ENCODE measurements at regions not wholly inside any gene's neighbourhood (a gene's known extent, or its start where the extent isn't known, plus 50 kb on each side); places are given as distances from the start of the nearest gene placed in this dataset.

GRCh38 chr22:44409974-44410316 is 88.1 kb downstream of the RTL6 start:
- Histone ChIP-seq H3K4me3 (no peak overlapping the region), H3K27ac (no peak overlapping the region)
- no peak for DNase-seq (ENCODE audit: low spot score)
- TF ChIP-seq CTCF (IDR thresholded peaks at IDR 0.05), result no peak

GRCh38 chr22:44409211-44409973 is 88.6 kb downstream of the RTL6 start:
- Histone ChIP-seq H3K4me3 (no peak overlapping the region), H3K27ac (no peak overlapping the region)
- TF ChIP-seq CTCF (IDR thresholded peaks at IDR 0.05), result no peak
- DNase-seq (ENCODE audit: low spot score), result no peak

GRCh38 chr22:44408829-44409192 is 89.2 kb downstream of the RTL6 start:
- no peak overlapping the region for H3K4me3 ChIP-seq
- H3K27ac ChIP-seq, result no peak overlapping the region
- no peak for TF ChIP-seq CTCF (IDR thresholded peaks at IDR 0.05)
- DNase-seq (ENCODE audit: low spot score), result no peak

- no peak overlapping the region for H3K27ac ChIP-seq
- no peak for TF ChIP-seq CTCF (IDR thresholded peaks at IDR 0.05)
- DNase-seq (ENCODE audit: low spot score), result no peak
- no peak overlapping the region for H3K4me3 ChIP-seq
These were observed 89.8 kb downstream of the RTL6 start for GRCh38 chr22:44407987-44408828.

GRCh38 chr22:44407171-44407986 is 90.7 kb downstream of the RTL6 start:
- TF ChIP-seq CTCF (IDR thresholded peaks at IDR 0.05), result no peak
- no peak for DNase-seq (ENCODE audit: low spot score)

GRCh38 chr22:44406341-44407170 is 91.5 kb downstream of the RTL6 start:
- no peak for TF ChIP-seq CTCF (IDR thresholded peaks at IDR 0.05)
- Histone ChIP-seq H3K4me3 (no peak overlapping the region), H3K27ac (no peak overlapping the region)
- no peak for DNase-seq (ENCODE audit: low spot score)

More at GRCh38 chr22:44407171-44407986, 90.7 kb downstream of the RTL6 start:
- H3K27ac ChIP-seq, result no peak overlapping the region
- no peak overlapping the region for H3K4me3 ChIP-seq
